ENCODE measurements at regions not wholly inside any gene's neighbourhood (a gene's known extent, or its start where the extent isn't known, plus 50 kb on each side); places are given as distances from the start of the nearest gene placed in this dataset.

DNA sequence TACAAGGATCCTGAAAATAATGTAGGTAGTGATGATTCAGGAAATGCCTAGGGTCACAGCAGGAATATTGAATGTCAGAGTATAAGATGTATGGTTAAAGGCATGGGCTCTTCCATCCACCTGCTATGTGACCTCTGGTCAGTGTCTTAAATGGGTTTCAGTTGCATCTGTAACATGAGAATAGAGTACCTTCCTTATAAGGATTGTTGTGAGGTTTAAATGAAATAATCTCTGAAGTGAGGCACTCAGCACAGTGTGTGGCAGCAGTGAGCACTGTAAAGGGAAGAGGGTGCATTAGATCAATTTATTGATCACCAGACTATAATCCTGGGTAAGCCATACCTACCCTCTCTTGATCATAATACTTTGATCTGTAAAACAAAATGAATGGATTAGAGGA lies 319.1 kb downstream of the SLC4A3 start:
- Histone ChIP-seq H3K27ac (no peak overlapping the region), H3K27me3 (no peaks in the 10 kb centered on the region), H3K9me3 (no peaks in the 10 kb centered on the region), H3K4me3 (no peak overlapping the region), H3K36me3 (no peaks in the 10 kb centered on the region), H3K4me1 (no peaks in the 10 kb centered on the region)
- DNase-seq: no peak
- intact Hi-C loops (cut with DNase I): no loop called here
- TF ChIP-seq POLR2A (IDR thresholded peaks at IDR 0.05): no peak
- TF ChIP-seq, protein P1, sequence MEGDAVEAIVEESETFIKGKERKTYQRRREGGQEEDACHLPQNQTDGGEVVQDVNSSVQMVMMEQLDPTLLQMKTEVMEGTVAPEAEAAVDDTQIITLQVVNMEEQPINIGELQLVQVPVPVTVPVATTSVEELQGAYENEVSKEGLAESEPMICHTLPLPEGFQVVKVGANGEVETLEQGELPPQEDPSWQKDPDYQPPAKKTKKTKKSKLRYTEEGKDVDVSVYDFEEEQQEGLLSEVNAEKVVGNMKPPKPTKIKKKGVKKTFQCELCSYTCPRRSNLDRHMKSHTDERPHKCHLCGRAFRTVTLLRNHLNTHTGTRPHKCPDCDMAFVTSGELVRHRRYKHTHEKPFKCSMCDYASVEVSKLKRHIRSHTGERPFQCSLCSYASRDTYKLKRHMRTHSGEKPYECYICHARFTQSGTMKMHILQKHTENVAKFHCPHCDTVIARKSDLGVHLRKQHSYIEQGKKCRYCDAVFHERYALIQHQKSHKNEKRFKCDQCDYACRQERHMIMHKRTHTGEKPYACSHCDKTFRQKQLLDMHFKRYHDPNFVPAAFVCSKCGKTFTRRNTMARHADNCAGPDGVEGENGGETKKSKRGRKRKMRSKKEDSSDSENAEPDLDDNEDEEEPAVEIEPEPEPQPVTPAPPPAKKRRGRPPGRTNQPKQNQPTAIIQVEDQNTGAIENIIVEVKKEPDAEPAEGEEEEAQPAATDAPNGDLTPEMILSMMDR (IDR thresholded peaks at IDR 0.05): no peak

DNA sequence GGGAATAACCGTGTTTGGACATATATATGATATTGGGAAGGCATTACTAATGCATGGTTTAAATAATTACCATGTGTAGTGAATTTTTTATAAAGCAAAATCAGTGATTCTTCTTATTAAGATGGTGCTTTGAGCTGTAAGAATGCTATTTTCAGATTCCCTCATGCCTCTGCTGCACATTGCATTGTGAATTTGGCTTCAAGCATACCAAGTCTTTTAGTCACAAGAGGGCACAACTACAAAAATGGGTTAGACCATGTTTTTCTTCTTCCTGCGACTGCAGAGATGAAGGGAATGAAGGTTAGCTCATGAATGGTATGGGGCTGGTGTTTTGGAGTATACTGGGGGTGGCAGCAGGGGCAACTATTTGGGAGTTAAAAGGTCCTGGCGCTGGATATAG lies 320.1 kb downstream of the SLC4A3 start:
- intact Hi-C loops (cut with DNase I): no loop called here
- WGBS, 2 donors: 83 to 85% methylated on average over 3 of the region's 3 CpGs

DNA sequence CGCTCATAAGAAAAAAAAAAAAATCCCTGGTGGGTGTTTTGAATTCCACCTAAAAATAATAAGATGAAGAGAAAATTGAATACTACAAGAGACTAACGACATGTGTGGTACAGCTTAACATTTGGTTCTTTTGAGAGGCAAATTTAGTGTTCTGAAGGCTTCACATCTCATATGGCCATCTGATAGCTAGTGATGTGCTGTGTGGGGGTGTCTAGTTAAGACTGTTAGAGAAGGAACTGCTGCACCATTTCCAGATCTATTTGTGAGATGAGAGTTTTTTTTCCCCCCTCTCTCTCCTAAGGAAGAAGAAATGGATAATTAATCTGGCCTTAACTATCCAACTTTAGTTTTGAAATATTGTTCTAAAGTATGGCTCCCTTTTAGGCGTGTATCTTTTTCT lies 321.6 kb downstream of the SLC4A3 start:
- Histone ChIP-seq H3K4me1 (no peaks in the 10 kb centered on the region), H3K27me3 (no peaks in the 10 kb centered on the region), H3K36me3 (no peaks in the 10 kb centered on the region), H3K27ac (no peak overlapping the region), H3K4me3 (no peak overlapping the region), H3K9me3 (no peaks in the 10 kb centered on the region)
- no peak for TF ChIP-seq POLR2A (IDR thresholded peaks at IDR 0.05)
- TF ChIP-seq, protein P1 (IDR thresholded peaks at IDR 0.05): no peak
- intact Hi-C loops (cut with DNase I): no loop called here
- DNase-seq: no peak
- WGBS, 2 donors: 76 to 89% methylated on average over 3 of the region's 3 CpGs

More for the DNA sequence above, 320.1 kb downstream of the SLC4A3 start:
- DNase-seq: no peak
- no peaks in the 10 kb centered on the region for H3K36me3 ChIP-seq
- H3K27ac ChIP-seq: no peak overlapping the region
- H3K4me3 ChIP-seq: no peak overlapping the region
- TF ChIP-seq, protein P1 (IDR thresholded peaks at IDR 0.05): no peak
- H3K27me3 ChIP-seq: no peaks in the 10 kb centered on the region
- H3K4me1 ChIP-seq: no peaks in the 10 kb centered on the region
- H3K9me3 ChIP-seq: no peaks in the 10 kb centered on the region

DNA sequence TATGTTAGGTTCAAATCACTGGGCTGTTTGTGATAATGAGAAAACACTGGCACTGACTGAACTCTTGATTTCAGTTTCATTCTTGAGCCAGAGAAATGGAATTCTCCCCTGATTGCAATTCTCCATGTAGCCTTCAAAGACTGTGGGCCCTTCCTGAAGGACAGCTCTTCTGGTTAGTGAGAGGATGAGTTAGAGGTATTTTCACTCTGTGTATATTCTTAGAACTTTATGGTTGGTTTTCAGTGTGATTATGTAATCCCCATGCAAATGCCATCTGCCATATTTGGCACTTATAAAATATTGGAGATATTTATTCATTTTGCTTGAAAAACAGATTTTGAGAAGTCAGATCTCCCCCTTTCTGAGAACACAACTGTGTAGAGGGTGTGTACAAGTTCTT lies 323.7 kb downstream of the SLC4A3 start:
- H3K36me3 ChIP-seq: no peaks in the 10 kb centered on the region
- no peaks in the 10 kb centered on the region for H3K4me1 ChIP-seq
- H3K27ac ChIP-seq: no peak overlapping the region
- H3K27me3 ChIP-seq: no peaks in the 10 kb centered on the region
- intact Hi-C loops (cut with DNase I): no loop called here
- no peak for DNase-seq
- no peak overlapping the region for H3K4me3 ChIP-seq
- TF ChIP-seq, protein P1 (IDR thresholded peaks at IDR 0.05): no peak
- no peak for TF ChIP-seq POLR2A (IDR thresholded peaks at IDR 0.05)
- H3K9me3 ChIP-seq: peaks cover 0 to 2% (median 0%) of the 10 kb centered on the region in 3 donors

DNA sequence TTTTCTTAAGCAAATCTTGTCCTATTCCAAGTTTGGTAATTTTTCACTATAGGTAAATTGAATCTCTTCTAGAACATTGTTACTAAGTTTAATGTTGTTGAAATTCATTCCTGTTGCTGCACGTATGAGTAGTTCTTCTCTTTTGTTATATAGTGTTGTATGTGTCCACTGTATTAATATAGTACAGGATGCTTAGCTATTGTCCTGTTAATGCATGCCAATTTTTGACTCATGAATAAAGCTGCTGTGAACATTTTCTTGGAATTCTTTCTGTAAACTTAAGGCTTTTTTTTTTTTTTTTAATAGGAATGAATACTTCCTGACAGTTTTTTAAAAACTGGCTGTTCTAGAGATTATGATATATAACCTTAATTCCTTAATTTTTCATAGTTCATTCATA lies 326.9 kb downstream of the SLC4A3 start:
- H3K9me3 ChIP-seq: peaks cover 0 to 14% (median 0%) of the 10 kb centered on the region in 3 donors
- H3K4me1 ChIP-seq: no peaks in the 10 kb centered on the region
- 22 to 32% methylated on average over 1 of the region's 1 CpG for WGBS, 2 donors
- intact Hi-C loops (cut with DNase I): no loop called here
- H3K27ac ChIP-seq: no peak overlapping the region
- H3K36me3 ChIP-seq: no peaks in the 10 kb centered on the region
- no peak for TF ChIP-seq POLR2A (IDR thresholded peaks at IDR 0.05)
- TF ChIP-seq, protein P1 (IDR thresholded peaks at IDR 0.05): no peak
- DNase-seq: no peak
- no peaks in the 10 kb centered on the region for H3K27me3 ChIP-seq
- H3K4me3 ChIP-seq: no peak overlapping the region
